ENCODE measurements at regions not wholly inside any gene's neighbourhood (a gene's known extent, or its start where the extent isn't known, plus 50 kb on each side); places are given as distances from the start of the nearest gene placed in this dataset.

GRCh38 chr6:156595476-156595875 is 181.7 kb upstream of the ARID1B start:
- H2BK15ac ChIP-seq (ENCODE audit: low read depth, low read length), result no peak overlapping the region
- H3K23ac ChIP-seq (ENCODE audit: low read depth, low read length), result no peak overlapping the region
- ATAC-seq (ENCODE audit: low read depth), result no peak
- no peak overlapping the region for H3K4me3 ChIP-seq (ENCODE audit: insufficient read depth, low read depth, low read length)
- H2AFZ ChIP-seq (replicated peaks; ENCODE audit: low read length, poor library complexity), result no peak overlapping the region
- H3K9me3 ChIP-seq (ENCODE audit: control insufficient read depth, insufficient read depth, low read length), result no peaks in the 10 kb centered on the region
- H3K27ac ChIP-seq (ENCODE audit: insufficient read depth, low read length), result no peak overlapping the region
- peaks cover 25% of the 10 kb centered on the region for H3K27me3 ChIP-seq (ENCODE audit: control insufficient read depth, insufficient read depth, low read length)
- H3K14ac ChIP-seq (replicated peaks; ENCODE audit: low read depth, low read length), result no peak overlapping the region
- POLR2A ChIA-PET (ENCODE audit: unreplicated experiment), result interaction anchor here (0.5 kb wide), 1 partner anchor 26 kb away, joined by 3 read pairs; no protein-coding TSS in a partner anchor
- H2BK5ac ChIP-seq (ENCODE audit: low read depth, low read length, poor library complexity, severe bottlenecking), result no peak overlapping the region
- H3K4me1 ChIP-seq (ENCODE audit: control insufficient read depth, insufficient read depth, low read length), result peaks cover 2% of the 10 kb centered on the region; the same call in 1 of the 2 replicates
- no peak overlapping the region for H3K9ac ChIP-seq (ENCODE audit: low read depth, low read length)
- WGBS, 2 experiments (ENCODE audit: extremely low coverage in 2 of 2, insufficient read length in 1 of 2), result no CpG with 5 or more reads among the region's 3 CpGs
- H3K4me2 ChIP-seq (ENCODE audit: low read depth, low read length), result no peak overlapping the region
- H4K5ac ChIP-seq (ENCODE audit: low read depth, low read length), result no peak overlapping the region
- H4K91ac ChIP-seq (ENCODE audit: insufficient read depth, low read depth, low read length), result no peak overlapping the region
- DNase-seq, result no peak
- intact Hi-C loops (cut with micrococcal nuclease), result no loop called here
- no peaks in the 10 kb centered on the region for H3K9me1 ChIP-seq (ENCODE audit: insufficient read depth, low read length)
- H2AK5ac ChIP-seq (ENCODE audit: low read depth, low read length), result no peak overlapping the region
- in situ Hi-C loops (cut with MboI; ENCODE audit: low sequenced_read_pairs), result no loop called here
- H4K20me1 ChIP-seq (ENCODE audit: insufficient read depth, low read length), result no peaks in the 10 kb centered on the region
- H2BK20ac ChIP-seq (ENCODE audit: low read depth, low read length), result no peak overlapping the region
- CTCF ChIA-PET, result no interaction called here
- no TSS peak for BruUV-seq (replicated peaks)
- no peak overlapping the region for H2AK9ac ChIP-seq (replicated peaks; ENCODE audit: low read depth, low read length, poor library complexity)
- H3K36me3 ChIP-seq (ENCODE audit: control insufficient read depth, insufficient read depth, low read length), result no peaks in the 10 kb centered on the region
- no peak overlapping the region for H2BK120ac ChIP-seq (ENCODE audit: low read depth, low read length)
- H3K18ac ChIP-seq (ENCODE audit: low read depth, low read length), result no peak overlapping the region
- TF ChIP-seq RCOR1 (IDR thresholded peaks at IDR 0.05; ENCODE audit: insufficient replicate concordance, low read length), result no peak
- no peak for TF ChIP-seq CTCF (conservative IDR thresholded peaks at IDR 0.05; ENCODE audit: low read depth, low read length)
- TF ChIP-seq FOS (IDR thresholded peaks at IDR 0.05; ENCODE audit: low read depth, low read length), result no peak
- no peak for TF ChIP-seq POLR2A (IDR thresholded peaks at IDR 0.05; ENCODE audit: low read depth, low read length)
- no peak for TF ChIP-seq MAZ (IDR thresholded peaks at IDR 0.05; ENCODE audit: borderline replicate concordance, low read depth, low read length)
- TF ChIP-seq RFX5 (IDR thresholded peaks at IDR 0.05; ENCODE audit: low read depth, low read length), result no peak
- TF ChIP-seq CEBPB (IDR thresholded peaks at IDR 0.05; ENCODE audit: low read depth, low read length), result no peak
- no peak for TF ChIP-seq CHD1 (IDR thresholded peaks at IDR 0.05; ENCODE audit: low read depth, low read length)
- no peak for TF ChIP-seq BHLHE40 (IDR thresholded peaks at IDR 0.05; ENCODE audit: low read depth, low read length)
- TF ChIP-seq, protein P1, sequence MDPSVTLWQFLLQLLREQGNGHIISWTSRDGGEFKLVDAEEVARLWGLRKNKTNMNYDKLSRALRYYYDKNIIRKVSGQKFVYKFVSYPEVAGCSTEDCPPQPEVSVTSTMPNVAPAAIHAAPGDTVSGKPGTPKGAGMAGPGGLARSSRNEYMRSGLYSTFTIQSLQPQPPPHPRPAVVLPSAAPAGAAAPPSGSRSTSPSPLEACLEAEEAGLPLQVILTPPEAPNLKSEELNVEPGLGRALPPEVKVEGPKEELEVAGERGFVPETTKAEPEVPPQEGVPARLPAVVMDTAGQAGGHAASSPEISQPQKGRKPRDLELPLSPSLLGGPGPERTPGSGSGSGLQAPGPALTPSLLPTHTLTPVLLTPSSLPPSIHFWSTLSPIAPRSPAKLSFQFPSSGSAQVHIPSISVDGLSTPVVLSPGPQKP (IDR thresholded peaks at IDR 0.05; ENCODE audit: borderline replicate concordance, low read depth, low read length), result no peak
- TF ChIP-seq SMC3 (IDR thresholded peaks at IDR 0.05; ENCODE audit: low read depth, low read length), result no peak
- no peak for TF ChIP-seq MAFK (IDR thresholded peaks at IDR 0.05; ENCODE audit: low read depth, low read length)
- no peak for TF ChIP-seq RAD21 (IDR thresholded peaks at IDR 0.05; ENCODE audit: low read length)
- no peak for TF ChIP-seq NFE2L2 (IDR thresholded peaks at IDR 0.05; ENCODE audit: low read depth, low read length)
- no peak for TF ChIP-seq USF2 (IDR thresholded peaks at IDR 0.05; ENCODE audit: low read depth, low read length)
- TF ChIP-seq MXI1 (IDR thresholded peaks at IDR 0.05; ENCODE audit: borderline replicate concordance, low read depth, low read length), result no peak
- H3K56ac ChIP-seq (ENCODE audit: extremely low read depth, insufficient read depth, low read length), result no peak overlapping the region
- no peaks in the 10 kb centered on the region for H3K79me1 ChIP-seq (ENCODE audit: low read depth in 1 of 2, low read length in 2 of 2)
- H4K8ac ChIP-seq (ENCODE audit: low read depth in 2 of 2, low read length in 2 of 2), result no peak overlapping the region
- dilution Hi-C loops (cut with HindIII; ENCODE audit: low sequenced_read_pairs, unreplicated experiment), result no loop called here
- H3K4ac ChIP-seq (ENCODE audit: low read depth, low read length), result no peak overlapping the region
